HEK293T (cell line): ENCODE measurements at regions not wholly inside any gene's neighbourhood (a gene's known extent, or its start where the extent isn't known, plus 50 kb on each side); places are given as distances from the start of the nearest gene placed in this dataset.
"Not testable (repeated sequence)": the region's sequence is repeated elsewhere in the genome, so short reads cannot be mapped to it uniquely, and the experiment has no call there.

Experiments used
- CTCF ChIA-PET: fragments of 350-600 bp; formaldehyde crosslinking; extraction: SDS; loops from one replicate; lab custom pipeline; 2021; ENCODE audit warnings: antibody characterized with exemption, inconsistent platforms; lab: Yijun Ruan, JAX
- POLR2A ChIA-PET: fragments of 350-600 bp; formaldehyde crosslinking; extraction: SDS; loops from one replicate; lab custom pipeline; 2020; ENCODE audit warnings: antibody characterized with exemption, inconsistent platforms; lab: Yijun Ruan, JAX
- DNase-seq: peaks from one replicate; pipeline ENCODE4 v3.0.0; 2012; ENCODE audit warnings: mixed read lengths; ENCODE audit errors: extremely low spot score
- ARNT ChIP-seq: fragments of 450-650 bp; IDR thresholded peaks from 2 replicates; pipeline ENCODE4 v1.6.1; 2017; ENCODE audit warnings: mild to moderate bottlenecking
- BHLHE40 ChIP-seq: fragments of 450-650 bp; IDR thresholded peaks from 2 replicates; pipeline ENCODE4 v1.6.1; 2016; ENCODE audit warnings: mild to moderate bottlenecking, moderate library complexity, borderline replicate concordance
- CTBP1 ChIP-seq: fragments of 450-650 bp; IDR thresholded peaks from 2 replicates; pipeline ENCODE4 v1.6.1; 2016; ENCODE audit warnings: borderline replicate concordance
- ELF4 ChIP-seq: fragments of 450-650 bp; IDR thresholded peaks from 2 replicates; pipeline ENCODE4 v1.6.1; 2017; ENCODE audit warnings: antibody characterized with exemption
- FOXA1 ChIP-seq: fragments of 450-650 bp; IDR thresholded peaks from 2 replicates; pipeline ENCODE4 v1.6.1; 2016; ENCODE audit warnings: mild to moderate bottlenecking
- FOXK2 ChIP-seq: fragments of 450-650 bp; IDR thresholded peaks from 2 replicates; pipeline ENCODE4 v1.6.1; 2016; ENCODE audit warnings: mild to moderate bottlenecking
- FOXM1 ChIP-seq: fragments of 450-650 bp; IDR thresholded peaks from 2 replicates; pipeline ENCODE4 v1.6.1; 2017; ENCODE audit warnings: mild to moderate bottlenecking, borderline replicate concordance
- HDGF ChIP-seq: fragments of 450-650 bp; IDR thresholded peaks from 2 replicates; pipeline ENCODE4 v1.6.1; 2017; ENCODE audit warnings: antibody characterized with exemption, borderline replicate concordance
- L3MBTL2 ChIP-seq: fragments of 450-650 bp; conservative IDR thresholded peaks from 2 replicates; pipeline ENCODE4 v1.6.1; 2016; ENCODE audit warnings: mild to moderate bottlenecking
- LEF1 ChIP-seq: fragments of 450-650 bp; IDR thresholded peaks from 2 replicates; pipeline ENCODE4 v1.6.1; 2017; ENCODE audit warnings: mild to moderate bottlenecking, borderline replicate concordance
- NFRKB ChIP-seq: fragments of 450-650 bp; IDR thresholded peaks from 2 replicates; pipeline ENCODE4 v1.6.1; 2016; ENCODE audit warnings: mild to moderate bottlenecking, moderate library complexity
- PKNOX1 ChIP-seq: fragments of 450-650 bp; IDR thresholded peaks from 2 replicates; pipeline ENCODE4 v1.6.1; 2016
- SP1 ChIP-seq: fragments of 450-650 bp; IDR thresholded peaks from 2 replicates; pipeline ENCODE4 v1.6.1; 2017
- SUZ12 ChIP-seq: fragments of 450-650 bp; IDR thresholded peaks from 2 replicates; pipeline ENCODE4 v1.6.1; 2016; ENCODE audit warnings: mild to moderate bottlenecking
- TARDBP ChIP-seq: fragments of 450-650 bp; IDR thresholded peaks from 2 replicates; pipeline ENCODE4 v1.6.1; 2016
- ZNF384 ChIP-seq: fragments of 450-650 bp; IDR thresholded peaks from 2 replicates; pipeline ENCODE4 v1.6.1; 2016

DNA sequence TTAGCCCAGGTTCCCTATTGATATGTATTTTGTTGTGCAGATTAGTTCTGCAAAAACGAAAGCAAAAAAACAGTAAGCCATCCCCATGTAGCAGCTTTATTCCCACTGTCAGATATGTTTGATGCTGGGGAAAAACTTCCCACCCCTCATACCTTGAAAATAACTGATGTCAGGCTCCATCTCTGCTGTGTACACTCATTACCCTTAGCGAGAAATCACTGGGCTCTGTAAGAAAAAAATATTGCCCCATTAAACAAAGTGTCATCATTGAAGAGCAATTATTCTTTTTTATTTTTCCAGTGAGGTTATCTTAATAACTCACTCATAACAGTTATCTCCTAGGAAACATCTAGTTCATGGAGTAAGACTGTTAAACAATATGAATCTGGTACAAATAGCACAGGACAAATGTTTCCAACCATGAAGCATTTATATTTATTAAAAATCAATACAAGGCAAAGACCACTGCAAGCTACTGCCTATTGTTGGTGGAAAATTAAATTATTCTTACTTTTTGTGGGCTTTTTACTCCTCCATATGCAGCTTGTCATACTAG is 268.8 kb downstream of the LMBRD1 start:
- ChIA-PET POLR2A (no interaction called here), CTCF (no interaction called here)
- no peak for DNase-seq
- TF ChIP-seq TARDBP (no peak), FOXM1 (no peak), L3MBTL2 (no peak), ZNF384 (no peak)

- POLR2A ChIA-PET, DNase-seq, CTCF ChIA-PET: not testable (repeated sequence)
These were observed 281.3 kb downstream of the LMBRD1 start for GRCh38 chr6:69515480-69515879.

GRCh38 chr6:69494595-69494994 is 302.2 kb downstream of the LMBRD1 start:
- TF ChIP-seq PKNOX1 = no peak
- ChIA-PET POLR2A (no interaction called here), CTCF (no interaction called here)
- no peak for DNase-seq

- POLR2A ChIA-PET = no interaction called here
- TF ChIP-seq ZNF384 = no peak
- no peak for DNase-seq
- CTCF ChIA-PET = no interaction called here
These were observed 306.8 kb downstream of the LMBRD1 start for GRCh38 chr6:69489970-69490369.

DNA sequence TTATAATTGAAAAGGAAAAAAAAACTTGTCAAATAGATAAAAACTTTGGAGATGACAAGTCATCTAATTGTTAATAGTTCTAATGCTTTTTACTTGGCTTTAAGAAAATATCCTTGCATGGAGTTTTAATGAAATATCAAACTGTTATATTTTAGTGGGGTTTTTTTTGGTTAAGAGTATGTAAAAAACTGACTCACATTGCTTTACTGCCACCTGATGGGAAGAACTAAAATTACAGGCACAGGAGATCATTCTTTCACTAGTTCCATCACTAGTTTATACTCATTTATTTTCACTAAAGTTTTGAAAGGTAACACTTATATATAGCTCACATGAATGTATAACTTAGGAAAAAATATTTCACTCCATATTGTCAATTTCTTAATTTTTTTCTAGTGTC is 309.1 kb downstream of the LMBRD1 start:
- ChIA-PET CTCF (interaction anchor here (0.6 kb wide), 1 partner anchor 70 kb away, joined by 3 read pairs; no protein-coding TSS in a partner anchor), POLR2A (no interaction called here)
- DNase-seq = no peak
- no peak for TF ChIP-seq ZNF384
- no peak for TF ChIP-seq CTBP1
- TF ChIP-seq ARNT = no peak
- TF ChIP-seq FOXK2 = no peak
- no peak for TF ChIP-seq LEF1
- TF ChIP-seq TARDBP = no peak
- no peak for TF ChIP-seq SP1
- no peak for TF ChIP-seq SUZ12
- no peak for TF ChIP-seq PKNOX1
- no peak for TF ChIP-seq L3MBTL2
- no peak for TF ChIP-seq FOXA1

DNA sequence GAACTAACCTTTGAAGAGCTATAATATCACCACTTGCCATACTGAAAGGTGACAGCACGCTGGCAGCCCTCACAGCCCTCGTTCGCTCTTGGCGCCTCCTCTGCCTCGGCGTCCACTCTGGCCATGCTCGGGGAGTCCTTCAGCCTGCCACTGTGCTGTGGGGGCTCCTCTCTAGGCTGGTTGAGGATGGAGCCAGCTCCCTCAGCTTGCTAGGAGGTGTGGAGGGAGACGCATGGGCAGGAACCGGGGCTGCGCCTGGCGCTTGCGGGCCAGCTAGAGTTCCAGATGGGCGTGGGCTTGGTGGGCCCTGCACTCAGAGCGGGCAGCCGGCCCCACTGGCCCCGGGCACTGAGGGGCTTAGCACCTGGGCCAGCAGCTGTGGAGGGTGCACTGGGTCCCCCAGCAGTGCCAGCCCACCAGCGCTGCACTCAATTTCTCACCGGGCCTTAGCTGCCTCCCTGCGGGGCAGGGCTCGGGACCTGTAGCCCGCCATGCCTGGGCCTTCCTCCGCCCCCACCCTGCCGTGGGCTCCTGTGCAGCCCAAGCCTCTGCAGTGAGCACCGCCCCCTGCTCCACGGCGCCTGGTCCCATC is 329.7 kb downstream of the LMBRD1 start:
- ChIA-PET CTCF (no interaction called here), POLR2A (no interaction called here)
- no peak for TF ChIP-seq L3MBTL2
- no peak for TF ChIP-seq CTBP1
- no peak for TF ChIP-seq FOXA1
- no peak for TF ChIP-seq ELF4
- no peak for TF ChIP-seq ARNT
- TF ChIP-seq TARDBP = no peak
- no peak for TF ChIP-seq FOXK2
- TF ChIP-seq LEF1 = no peak
- no peak for TF ChIP-seq NFRKB
- no peak for TF ChIP-seq PKNOX1
- no peak for TF ChIP-seq SUZ12
- no peak for TF ChIP-seq SP1
- no peak for TF ChIP-seq FOXM1

GRCh38 chr6:69465866-69466265 is 330.9 kb downstream of the LMBRD1 start:
- POLR2A ChIA-PET = no interaction called here
- DNase-seq = no peak
- CTCF ChIA-PET = no interaction called here
- TF ChIP-seq SUZ12 (no peak), NFRKB (no peak), ZNF384 (no peak), FOXK2 (no peak), BHLHE40 (no peak), FOXM1 (no peak), ELF4 (no peak), CTBP1 (no peak), L3MBTL2 (no peak), SP1 (no peak), FOXA1 (no peak), TARDBP (no peak), LEF1 (no peak), ARNT (no peak), HDGF (no peak), PKNOX1 (no peak)

More for the DNA sequence above, 329.7 kb downstream of the LMBRD1 start:
- DNase-seq = no peak
